ENCODE measurements at regions not wholly inside any gene's neighbourhood (a gene's known extent, or its start where the extent isn't known, plus 50 kb on each side); places are given as distances from the start of the nearest gene placed in this dataset.
"Not testable (repeated sequence)": the region's sequence is repeated elsewhere in the genome, so short reads cannot be mapped to it uniquely, and the experiment has no call there.

GRCh38 chr22:22697377-22698117 is 53.1 kb downstream of the GGTLC2 start:
- Histone ChIP-seq H3K4me1 (replicated peaks in 1 of 2) (no peaks in the 10 kb centered on the region), H3K27me3 (no peaks in the 10 kb centered on the region), H3K36me3 (replicated peaks in 1 of 2) (no peaks in the 10 kb centered on the region), H3K9me3 (replicated peaks in 1 of 3) (no peaks in the 10 kb centered on the region), H3K4me3 (no peak overlapping the region), H3K27ac (no peak overlapping the region)
- intact Hi-C loops (cut with DNase I) = no loop called here
- peak in 1 of 7 donors; percentile 14 for DNase-seq
- no peak for TF ChIP-seq POLR2A (IDR thresholded peaks at IDR 0.05)
- TF ChIP-seq CTCF (IDR thresholded peaks at IDR 0.05) = no peak
- 82 to 89% (median 87%) methylated on average over 10 to 12 of the region's 12 CpGs for WGBS, 4 donors

- H3K36me3 ChIP-seq (replicated peaks in 1 of 2) = no peaks in the 10 kb centered on the region
- H3K27ac ChIP-seq = no peak overlapping the region
- no peaks in the 10 kb centered on the region for H3K9me3 ChIP-seq (replicated peaks in 1 of 3)
- H3K27me3 ChIP-seq = no peaks in the 10 kb centered on the region
- DNase-seq = peak in 1 of 7 donors; percentile 41
- 60 to 88% (median 71%) methylated on average over 4 to 7 of the region's 7 CpGs for WGBS, 4 donors
- intact Hi-C loops (cut with DNase I) = no loop called here
- no peak for TF ChIP-seq POLR2A (IDR thresholded peaks at IDR 0.05)
- TF ChIP-seq CTCF (IDR thresholded peaks at IDR 0.05) = no peak
- H3K4me3 ChIP-seq = no peak overlapping the region
- H3K4me1 ChIP-seq (replicated peaks in 1 of 2) = no peaks in the 10 kb centered on the region
These were observed 53.9 kb downstream of the GGTLC2 start for GRCh38 chr22:22698263-22698750.

GRCh38 chr22:22700631-22701030 is 56.2 kb downstream of the GGTLC2 start:
- no peaks in the 10 kb centered on the region for H3K27me3 ChIP-seq
- 67 to 96% (median 91%) methylated on average over 1 of the region's 1 CpG for WGBS, 4 donors
- no peak for TF ChIP-seq CTCF (IDR thresholded peaks at IDR 0.05)
- TF ChIP-seq POLR2A (IDR thresholded peaks at IDR 0.05) = no peak
- peak in 2 of 7 donors; percentile 0 to 7 for DNase-seq
- no peaks in the 10 kb centered on the region for H3K36me3 ChIP-seq (replicated peaks in 1 of 2)
- intact Hi-C loops (cut with DNase I) = no loop called here
- no peaks in the 10 kb centered on the region for H3K4me1 ChIP-seq (replicated peaks in 1 of 2)
- no peaks in the 10 kb centered on the region for H3K9me3 ChIP-seq (replicated peaks in 1 of 3)
- no peak overlapping the region for H3K27ac ChIP-seq
- no peak overlapping the region for H3K4me3 ChIP-seq

- H3K27me3 ChIP-seq; H3K27ac ChIP-seq; H3K4me3 ChIP-seq; H3K36me3 ChIP-seq (replicated peaks in 1 of 2); H3K4me1 ChIP-seq (replicated peaks in 1 of 2); H3K9me3 ChIP-seq (replicated peaks in 1 of 3); intact Hi-C loops (cut with DNase I): not testable (repeated sequence)
- DNase-seq = peak in 1 of 7 donors; percentile 14
These were observed 57.1 kb downstream of the GGTLC2 start for GRCh38 chr22:22701557-22701956.

All from adrenal gland (tissue), 9 donors.